UCSD-AML1 (cell line): ENCODE measurements at regions not wholly inside any gene's neighbourhood (a gene's known extent, or its start where the extent isn't known, plus 50 kb on each side); places are given as distances from the start of the nearest gene placed in this dataset.

ENCODE experiments used
- DNase-seq: peaks from one replicate; lab custom pipeline; 2025; ENCODE audit not compliant: unreplicated experiment; lab: John Stamatoyannopoulos, UW

- no peak for DNase-seq
Measured at GRCh38 chr5:18977880-18978279, 1010.1 kb downstream of the CDH18 start.

GRCh38 chr5:18984559-18985080, 1003.4 kb downstream of the CDH18 start:
- no peak for DNase-seq

GRCh38 chr5:18985171-18985758, 1002.7 kb downstream of the CDH18 start:
- DNase-seq: no peak

- DNase-seq: no peak
Measured at GRCh38 chr5:18987101-18987500, 1000.9 kb downstream of the CDH18 start.

GRCh38 chr5:18990852-18991251, 997.1 kb downstream of the CDH18 start:
- no peak for DNase-seq

GRCh38 chr5:18992264-18992663, 995.7 kb downstream of the CDH18 start:
- DNase-seq: no peak

- DNase-seq: no peak
Measured at GRCh38 chr5:18999478-18999877, 988.5 kb downstream of the CDH18 start.

GRCh38 chr5:19001054-19001453, 986.9 kb downstream of the CDH18 start:
- DNase-seq: no peak

GRCh38 chr5:19001539-19001938, 986.5 kb downstream of the CDH18 start:
- no peak for DNase-seq

- no peak for DNase-seq
Measured at GRCh38 chr5:19002111-19002510, 985.9 kb downstream of the CDH18 start.

- DNase-seq: no peak
Measured at GRCh38 chr5:19018822-19019221, 969.2 kb downstream of the CDH18 start.

- DNase-seq: no peak
Measured at GRCh38 chr5:19031491-19031890, 956.5 kb downstream of the CDH18 start.

GRCh38 chr5:19035816-19036215, 952.2 kb downstream of the CDH18 start:
- DNase-seq: no peak

- no peak for DNase-seq
Measured at GRCh38 chr5:19042106-19042505, 945.9 kb downstream of the CDH18 start.

GRCh38 chr5:19044311-19044710, 943.7 kb downstream of the CDH18 start:
- DNase-seq: no peak

- no peak for DNase-seq
Measured at GRCh38 chr5:19044931-19045695, 942.9 kb downstream of the CDH18 start.

GRCh38 chr5:19047277-19047676, 940.7 kb downstream of the CDH18 start:
- DNase-seq: peak; percentile 0

GRCh38 chr5:19048726-19049125, 939.3 kb downstream of the CDH18 start:
- no peak for DNase-seq

- no peak for DNase-seq
Measured at GRCh38 chr5:19058216-19058615, 929.8 kb downstream of the CDH18 start.

- DNase-seq: no peak
Measured at GRCh38 chr5:19064094-19064493, 923.9 kb downstream of the CDH18 start.

GRCh38 chr5:19067741-19068140, 920.3 kb downstream of the CDH18 start:
- no peak for DNase-seq

GRCh38 chr5:19098434-19098833, 889.6 kb downstream of the CDH18 start:
- DNase-seq: no peak

GRCh38 chr5:19099195-19099594, 888.8 kb downstream of the CDH18 start:
- DNase-seq: no peak
